PC-9 (cell line): ENCODE measurements at regions not wholly inside any gene's neighbourhood (a gene's known extent, or its start where the extent isn't known, plus 50 kb on each side); places are given as distances from the start of the nearest gene placed in this dataset.
"Not testable (repeated sequence)": the region's sequence is repeated elsewhere in the genome, so short reads cannot be mapped to it uniquely, and the experiment has no call there.

ENCODE experiments used
- CTCF ChIP-seq: fragments of 200-600 bp; sonication (generic); conservative IDR thresholded peaks from 2 replicates; pipeline ENCODE4 v1.6.1; 2017; ENCODE audit warnings: mixed run types, antibody characterized with exemption, mild to moderate bottlenecking, moderate library complexity
- EZH2 ChIP-seq: fragments of 200-600 bp; sonication (generic); IDR thresholded peaks from 2 replicates; pipeline ENCODE4 v1.8.0; 2017; ENCODE audit warnings: antibody characterized with exemption, low read depth

GRCh38 chr12:105895197-105895832, 243.4 kb downstream of the NUAK1 start:
- not testable (repeated sequence) for TF ChIP-seq CTCF, EZH2
